ENCODE measurements at regions not wholly inside any gene's neighbourhood (a gene's known extent, or its start where the extent isn't known, plus 50 kb on each side); places are given as distances from the start of the nearest gene placed in this dataset.
"Not testable (repeated sequence)": the region's sequence is repeated elsewhere in the genome, so short reads cannot be mapped to it uniquely, and the experiment has no call there.

- peaks cover 2 to 70% (median 58%) of the 10 kb centered on the region in 8 donors for H3K9me3 ChIP-seq
- H3K4me3 ChIP-seq; intact Hi-C loops (cut with DNase I; ENCODE audit: low total_unique reads); H3K36me3 ChIP-seq; H3K4me1 ChIP-seq; H3K27ac ChIP-seq; H3K27me3 ChIP-seq (replicated peaks in 1 of 7): not testable (repeated sequence)
- 72 to 81% (median 77%) methylated on average over 18 of the region's 18 CpGs for WGBS, 5 donors
- DNase-seq, result peak; percentile 38
Observed at GRCh38 chr22:11065876-11066457, 4462.0 kb upstream of the OR11H1 start.

- no peak overlapping the region for H3K27ac ChIP-seq
- H3K27me3 ChIP-seq (replicated peaks in 1 of 7), result no peaks in the 10 kb centered on the region
- intact Hi-C loops (cut with DNase I; ENCODE audit: low total_unique reads), result no loop called here
- 75 to 81% (median 80%) methylated on average over 29 of the region's 29 CpGs for WGBS, 5 donors
- DNase-seq, result peak; percentile 80
- H3K4me1 ChIP-seq, result no peaks in the 10 kb centered on the region
- H3K9me3 ChIP-seq, result peaks cover 2 to 67% (median 56%) of the 10 kb centered on the region in 8 donors
- H3K36me3 ChIP-seq, result no peaks in the 10 kb centered on the region
- H3K4me3 ChIP-seq, result no peak overlapping the region
- TF ChIP-seq POLR2AphosphoS5 (IDR thresholded peaks at IDR 0.05) (no peak), POLR2A (IDR thresholded peaks at IDR 0.05) (no peak), CTCF (IDR thresholded peaks at IDR 0.05 in 8 of 11, conservative IDR thresholded peaks at IDR 0.05 in 3 of 11) (no peak)
Observed at GRCh38 chr22:11066458-11067285, 4461.3 kb upstream of the OR11H1 start.

GRCh38 chr22:11067286-11067871, 4460.6 kb upstream of the OR11H1 start:
- intact Hi-C loops (cut with DNase I; ENCODE audit: low total_unique reads); H3K36me3 ChIP-seq; H3K4me3 ChIP-seq; H3K27ac ChIP-seq; H3K4me1 ChIP-seq; H3K27me3 ChIP-seq (replicated peaks in 1 of 7): not testable (repeated sequence)
- 70 to 74% (median 72%) methylated on average over 13 of the region's 13 CpGs for WGBS, 5 donors
- H3K9me3 ChIP-seq, result peaks cover 2 to 62% (median 53%) of the 10 kb centered on the region in 8 donors
- DNase-seq, result peak; percentile 83

GRCh38 chr22:11067937-11068336, 4460.1 kb upstream of the OR11H1 start:
- 64 to 75% (median 66%) methylated on average over 7 of the region's 7 CpGs for WGBS, 5 donors

GRCh38 chr22:11068406-11068805, 4459.6 kb upstream of the OR11H1 start:
- H3K27ac ChIP-seq; intact Hi-C loops (cut with DNase I; ENCODE audit: low total_unique reads); H3K4me1 ChIP-seq; H3K36me3 ChIP-seq; H3K27me3 ChIP-seq (replicated peaks in 1 of 7); H3K4me3 ChIP-seq; DNase-seq: not testable (repeated sequence)
- peaks cover under 1 to 54% (median 44%) of the 10 kb centered on the region in 8 donors for H3K9me3 ChIP-seq

More at GRCh38 chr22:11067937-11068336, 4460.1 kb upstream of the OR11H1 start:
- H3K36me3 ChIP-seq; H3K4me3 ChIP-seq; H3K4me1 ChIP-seq; H3K27me3 ChIP-seq (replicated peaks in 1 of 7); H3K27ac ChIP-seq; intact Hi-C loops (cut with DNase I; ENCODE audit: low total_unique reads): not testable (repeated sequence)
- H3K9me3 ChIP-seq, result peaks cover 2 to 58% (median 48%) of the 10 kb centered on the region in 8 donors
- DNase-seq, result peak; percentile 72

Measured in spleen (tissue), 11 donors.